Pancreas (tissue), 10 donors: ENCODE measurements at regions not wholly inside any gene's neighbourhood (a gene's known extent, or its start where the extent isn't known, plus 50 kb on each side); places are given as distances from the start of the nearest gene placed in this dataset.

Source experiments
- ATAC-seq, 4 donors: fragments of 200-7000 bp; cut with Tn5 transposase; one replicate each; pipeline versions ENCODE4 v1.8.0 to v1.9.1; 2020; ENCODE audit warnings: mild to moderate bottlenecking in 4 of 4, moderate library complexity in 4 of 4
- DNase-seq, 6 donors: peaks; one replicate each; pipeline ENCODE4 v3.0.0-alpha.2; 2020
- FAIRE-seq: peaks from 2 replicates; lab custom pipeline; 2012; peaks lifted over from hg19 to GRCh38; lab: Jason Lieb, UNC
- H3K27ac ChIP-seq, 4 donors: fragments of 200-600 bp; sonication (generic); 1 replicate in 3 of 4; 2 replicates in 1 of 4; pipeline versions ENCODE4 v1.5.0 to v1.8.0; 2020
- H3K27me3 ChIP-seq, 4 donors: fragments of 200-600 bp; one replicate each; pipeline ENCODE4 v1.8.0; 2021
- H3K36me3 ChIP-seq, 3 donors: fragments of 200-600 bp; sonication (generic) in 1 of 3; one replicate each; pipeline versions ENCODE4 v1.5.0 to v1.8.0; 2020 to 2021
- H3K4me1 ChIP-seq, 3 donors: fragments of 200-600 bp; one replicate each; pipeline ENCODE4 v1.8.0; 2021
- H3K4me3 ChIP-seq, 4 donors: fragments of 200-600 bp; sonication (generic) in 2 of 4; one replicate each; pipeline versions ENCODE4 v1.5.0 to v1.8.0; 2020 to 2021
- H3K9me3 ChIP-seq, 4 donors: fragments of 200-600 bp; one replicate each; pipeline ENCODE4 v1.8.0; 2021
- WGBS, 2 donors: extraction: QIAGEN DNeasy Blood & Tissue Kit; methylation state at CpG; one replicate each; pipeline ENCODE4 v1.1.7; 2013; 5-methylcytosine and 5-hydroxymethylcytosine counted together
- intact Hi-C, 3 donors: fragments of 100-400 bp; cut with DNase I; formaldehyde crosslinking; loops; one replicate each; pipeline versions ENCODE4 v1.11.1 to v1.14.2; 2022
- TF ChIP-seq, protein P1 (sequence below), 4 donors: fragments of 200-600 bp; sonication (generic) in 3 of 4; IDR thresholded peaks; one replicate each; pipeline versions ENCODE4 v1.5.0 to v1.8.0; 2021; ENCODE audit warnings: antibody characterized with exemption in 4 of 4
- donor health status: healthy with polysubstance abuse.
- donor health status: DM: no; HTN: no; CAD: no; lungs with moderate emphysema.
- donor health status: DM: no; HTN: no; CAD: no.
- donor health status: control.
- donor health status: control.
- donor health status: Bipolar disorder and iron deficiency.
- donor health status: DM: yes; HTN: yes; CAD: no.
- donor health status: DM: no; HTN: no; CAD: no.
- donor health status: DM: no; HTN: no; CAD: no.
- donor health status: DM: yes; HTN: yes; CAD: no.

DNA sequence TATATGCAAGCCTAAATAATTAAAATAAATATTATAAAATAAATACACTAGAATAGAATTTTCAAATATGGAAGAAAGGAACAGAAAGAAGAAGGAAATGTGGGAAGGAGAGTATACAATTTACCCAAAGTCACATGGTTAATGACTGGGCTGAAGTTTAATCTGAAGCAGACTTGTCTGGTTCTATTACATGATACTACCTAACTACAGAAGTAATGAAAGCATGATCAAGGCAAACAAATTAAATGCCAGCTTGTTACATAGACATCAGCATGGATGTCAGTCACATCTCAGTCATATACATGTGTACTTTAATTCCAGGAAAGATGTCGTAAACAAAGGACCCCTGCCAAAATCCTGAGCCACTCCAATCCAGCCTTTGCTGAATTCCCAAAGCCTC lies 1060.8 kb downstream of the CNTNAP5 start:
- H3K27me3 ChIP-seq = no peaks in the 10 kb centered on the region
- DNase-seq = no peak
- no peak for FAIRE-seq
- TF ChIP-seq, protein P1, sequence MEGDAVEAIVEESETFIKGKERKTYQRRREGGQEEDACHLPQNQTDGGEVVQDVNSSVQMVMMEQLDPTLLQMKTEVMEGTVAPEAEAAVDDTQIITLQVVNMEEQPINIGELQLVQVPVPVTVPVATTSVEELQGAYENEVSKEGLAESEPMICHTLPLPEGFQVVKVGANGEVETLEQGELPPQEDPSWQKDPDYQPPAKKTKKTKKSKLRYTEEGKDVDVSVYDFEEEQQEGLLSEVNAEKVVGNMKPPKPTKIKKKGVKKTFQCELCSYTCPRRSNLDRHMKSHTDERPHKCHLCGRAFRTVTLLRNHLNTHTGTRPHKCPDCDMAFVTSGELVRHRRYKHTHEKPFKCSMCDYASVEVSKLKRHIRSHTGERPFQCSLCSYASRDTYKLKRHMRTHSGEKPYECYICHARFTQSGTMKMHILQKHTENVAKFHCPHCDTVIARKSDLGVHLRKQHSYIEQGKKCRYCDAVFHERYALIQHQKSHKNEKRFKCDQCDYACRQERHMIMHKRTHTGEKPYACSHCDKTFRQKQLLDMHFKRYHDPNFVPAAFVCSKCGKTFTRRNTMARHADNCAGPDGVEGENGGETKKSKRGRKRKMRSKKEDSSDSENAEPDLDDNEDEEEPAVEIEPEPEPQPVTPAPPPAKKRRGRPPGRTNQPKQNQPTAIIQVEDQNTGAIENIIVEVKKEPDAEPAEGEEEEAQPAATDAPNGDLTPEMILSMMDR (IDR thresholded peaks at IDR 0.05) = no peak
- no peaks in the 10 kb centered on the region for H3K9me3 ChIP-seq
- H3K4me3 ChIP-seq = no peak overlapping the region
- intact Hi-C loops = no loop called here
- peak overlapping the region in 2 of 4 donors; percentile 65 to 88 for H3K27ac ChIP-seq
- 39 to 42% methylated on average over 1 of the region's 1 CpG for WGBS, 2 donors
- ATAC-seq = peak; percentile 34 to 66 (median 40)
- peaks cover 0 to 20% (median 6%) of the 10 kb centered on the region in 3 donors for H3K4me1 ChIP-seq
- no peaks in the 10 kb centered on the region for H3K36me3 ChIP-seq

DNA sequence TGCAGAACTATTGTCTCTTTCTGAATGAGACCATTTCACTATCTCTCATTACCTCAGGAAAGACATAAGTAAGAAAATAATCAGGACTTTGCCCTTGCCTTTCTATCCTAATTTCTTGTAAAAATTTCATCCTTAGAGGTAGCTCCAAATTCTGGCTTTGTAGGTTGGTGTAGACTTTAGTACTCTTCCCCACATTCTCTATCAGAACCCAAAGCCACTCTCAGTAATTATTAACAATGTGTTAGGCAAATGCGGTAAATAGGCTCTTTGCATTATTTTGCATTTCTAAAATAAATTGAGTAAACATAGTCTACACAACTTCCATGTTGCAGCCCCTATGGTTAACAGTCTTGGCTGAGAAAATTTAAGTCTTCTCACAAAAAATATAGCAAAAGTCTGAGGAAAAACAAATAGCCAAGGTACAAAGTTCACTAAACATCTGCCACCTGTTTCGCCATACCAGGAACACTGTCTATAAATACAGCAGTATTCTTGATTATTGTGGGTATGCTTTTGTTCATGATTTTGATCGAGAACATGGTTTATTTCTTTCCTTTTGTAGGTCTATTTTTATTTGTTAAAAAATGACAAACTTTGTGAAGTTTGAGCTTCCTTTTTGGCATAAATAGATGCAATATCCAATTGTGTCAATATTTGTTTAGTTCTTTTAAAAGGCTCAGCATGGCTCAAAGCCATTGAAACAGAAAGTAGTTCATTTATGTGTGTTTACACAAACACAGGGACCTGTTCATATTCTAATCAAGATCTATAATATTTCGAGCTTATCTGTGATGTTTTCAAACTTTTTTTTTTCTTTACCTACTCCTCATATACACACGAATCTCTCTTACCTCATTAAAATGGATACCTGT lies 1061.5 kb downstream of the CNTNAP5 start:
- Histone ChIP-seq H3K4me1 (peaks cover 0 to 20% (median 6%) of the 10 kb centered on the region in 3 donors), H3K27me3 (no peaks in the 10 kb centered on the region), H3K9me3 (no peaks in the 10 kb centered on the region), H3K4me3 (peak overlapping the region in 2 of 4 donors; percentile 8 to 26), H3K36me3 (no peaks in the 10 kb centered on the region), H3K27ac (peak overlapping the region in 3 of 4 donors; percentile 23 to 88 (median 65))
- DNase-seq = peak in 3 of 6 donors; percentile 29 to 43 (median 43)
- ATAC-seq = peak; percentile 92 to 93 (median 92)
- TF ChIP-seq, protein P1 (IDR thresholded peaks at IDR 0.05) = no peak
- WGBS, 2 donors = 14 to 16% methylated on average over 5 of the region's 5 CpGs
- FAIRE-seq = no peak
- intact Hi-C loops = no loop called here

DNA sequence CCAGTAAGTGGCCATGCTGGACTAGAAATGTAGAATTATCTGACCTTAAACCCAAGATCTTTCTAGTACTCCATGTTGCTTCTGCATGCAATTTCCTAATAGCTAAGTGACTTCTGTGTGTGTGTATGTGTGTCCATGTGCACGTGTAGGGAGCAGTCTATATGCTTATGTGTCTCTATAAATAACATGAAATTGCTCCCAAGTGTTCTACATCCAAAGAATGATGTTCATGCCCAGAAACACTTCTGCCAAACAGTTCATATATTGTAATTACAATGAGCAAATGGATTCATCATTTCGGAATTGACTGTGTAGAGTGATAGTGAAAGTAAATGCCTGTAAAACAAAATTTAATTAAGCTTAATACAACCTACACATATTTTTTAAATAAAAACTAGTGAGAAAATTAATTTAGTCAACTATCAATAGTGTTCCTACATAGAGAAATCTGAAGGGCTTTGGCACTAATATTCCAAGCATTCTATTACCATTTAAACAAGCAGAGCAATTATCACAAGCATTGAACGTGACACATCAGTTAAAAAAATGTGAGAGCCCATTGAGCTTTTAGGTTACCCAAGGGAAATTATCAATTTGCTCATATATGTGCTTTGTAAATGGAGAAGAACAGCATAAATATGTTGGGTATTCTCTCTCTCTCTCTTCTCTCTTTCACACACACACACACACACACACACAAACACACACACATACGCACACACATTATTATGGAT lies 1067.4 kb downstream of the CNTNAP5 start:
- Histone ChIP-seq H3K36me3 (no peaks in the 10 kb centered on the region), H3K4me3 (no peak overlapping the region), H3K9me3 (no peaks in the 10 kb centered on the region), H3K27me3 (no peaks in the 10 kb centered on the region), H3K4me1 (peaks cover 0 to 6% (median 0%) of the 10 kb centered on the region in 3 donors), H3K27ac (no peak overlapping the region)
- no peak for DNase-seq
- TF ChIP-seq, protein P1 (IDR thresholded peaks at IDR 0.05) = no peak
- no peak for ATAC-seq
- intact Hi-C loops = no loop called here
- WGBS, 2 donors = 82 to 86% methylated on average over 4 of the region's 4 CpGs
- no peak for FAIRE-seq

DNA sequence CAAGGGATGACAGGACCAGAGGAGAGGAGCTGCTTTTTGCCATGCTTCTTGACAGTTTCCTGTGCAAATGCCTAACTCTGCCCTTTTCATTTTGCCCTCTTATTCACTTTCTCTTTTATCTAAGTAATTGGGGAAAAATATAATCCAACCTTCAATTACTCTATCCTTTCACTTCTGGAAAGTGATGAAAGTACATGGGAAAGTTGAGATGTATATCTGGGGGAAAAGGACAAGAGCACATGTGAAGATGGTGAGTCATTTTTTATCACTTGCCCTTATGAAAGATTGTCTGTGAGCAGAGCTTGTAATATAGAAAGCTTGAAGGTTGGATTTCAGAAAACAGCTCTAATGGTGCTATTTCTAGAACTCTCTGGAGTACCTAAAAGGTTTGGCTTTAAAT lies 1070.7 kb downstream of the CNTNAP5 start:
- TF ChIP-seq, protein P1 (IDR thresholded peaks at IDR 0.05) = no peak
- ATAC-seq = no peak
- no peak for DNase-seq
- Histone ChIP-seq H3K9me3 (no peaks in the 10 kb centered on the region), H3K27me3 (no peaks in the 10 kb centered on the region), H3K36me3 (no peaks in the 10 kb centered on the region), H3K27ac (no peak overlapping the region), H3K4me1 (no peaks in the 10 kb centered on the region), H3K4me3 (no peak overlapping the region)
- no peak for FAIRE-seq
- intact Hi-C loops = no loop called here
